ENCODE measurements at regions not wholly inside any gene's neighbourhood (a gene's known extent, or its start where the extent isn't known, plus 50 kb on each side); places are given as distances from the start of the nearest gene placed in this dataset.

DNA sequence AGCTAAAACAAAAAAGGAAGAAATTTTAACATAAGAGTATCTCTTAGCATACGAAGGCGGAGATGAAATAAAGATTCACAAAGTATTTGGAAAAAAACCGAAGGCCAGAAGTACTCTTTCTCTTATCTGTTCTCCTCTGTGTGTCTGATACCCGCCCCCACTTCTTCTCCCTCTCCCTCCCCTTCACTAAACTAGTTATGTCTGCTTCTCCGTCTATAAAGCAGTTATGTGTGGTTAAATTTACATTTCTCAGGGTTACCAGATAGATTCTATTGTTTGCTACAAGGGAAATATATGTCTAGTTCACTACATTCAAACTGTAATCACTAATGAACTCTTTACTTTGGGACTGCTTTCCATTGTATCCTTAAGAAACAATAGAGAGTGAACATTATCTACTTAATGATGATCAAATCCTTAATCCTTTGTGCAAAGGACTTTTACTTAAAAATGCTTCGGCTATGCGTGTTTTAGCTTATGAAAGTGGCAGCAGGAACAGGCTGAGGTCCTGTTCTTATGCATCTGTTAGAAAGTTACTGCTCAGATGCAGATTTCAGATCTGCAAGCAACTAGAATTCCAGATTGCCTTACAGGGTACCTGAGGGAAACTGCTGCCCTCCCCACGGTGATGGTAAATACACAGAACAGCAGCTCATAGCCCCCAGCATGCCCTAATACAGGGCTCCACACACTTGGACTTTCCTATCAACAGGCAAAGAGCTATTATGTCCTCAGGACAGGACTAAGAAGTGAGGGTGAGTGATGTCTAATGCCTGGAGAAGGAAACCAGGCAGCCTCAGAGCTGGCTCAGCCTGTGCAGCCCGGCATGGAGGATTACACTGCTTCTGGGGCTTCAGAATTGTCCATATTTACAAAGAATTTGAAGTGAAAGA, 273.3 kb downstream of the FZD1 start:
- DNase-seq, result no peak

DNA sequence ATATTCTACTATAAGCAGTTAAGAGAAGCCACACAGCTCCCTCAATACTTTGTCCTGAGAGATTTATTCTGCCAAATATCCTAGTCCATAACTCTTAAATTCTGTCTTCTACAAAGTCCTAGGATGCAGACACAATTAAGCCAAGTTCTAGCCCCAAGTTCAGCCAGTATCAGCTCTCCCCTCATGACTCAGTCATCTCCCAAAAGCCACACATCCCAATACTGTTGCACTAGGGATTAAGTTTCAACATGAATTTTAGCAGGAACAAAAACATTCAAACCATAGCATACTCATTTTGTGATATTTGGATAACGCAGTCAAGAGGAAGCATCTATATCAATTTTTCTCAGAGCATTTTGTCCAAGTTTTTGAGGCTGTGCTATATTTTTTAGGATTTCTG, 277.4 kb downstream of the FZD1 start:
- no peak for DNase-seq

DNA sequence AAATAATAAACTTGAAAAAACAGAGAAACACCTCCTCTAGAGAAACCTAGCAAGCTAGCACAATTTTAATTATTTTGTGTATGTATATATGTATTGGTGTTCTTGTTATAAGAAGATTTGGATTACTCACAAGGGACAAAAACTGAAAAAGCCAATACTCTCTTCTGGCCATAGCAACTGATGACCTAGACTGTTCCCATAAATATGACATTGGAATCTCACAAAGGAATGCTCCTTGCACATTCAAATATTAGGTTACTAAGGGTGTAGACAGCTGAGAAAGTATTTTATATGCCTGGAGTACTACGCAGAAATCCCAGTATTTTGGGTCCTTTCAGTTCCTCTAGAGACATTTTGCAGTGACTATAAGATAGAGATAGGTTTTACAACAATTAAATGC, 279.4 kb downstream of the FZD1 start:
- DNase-seq, result no peak

DNA sequence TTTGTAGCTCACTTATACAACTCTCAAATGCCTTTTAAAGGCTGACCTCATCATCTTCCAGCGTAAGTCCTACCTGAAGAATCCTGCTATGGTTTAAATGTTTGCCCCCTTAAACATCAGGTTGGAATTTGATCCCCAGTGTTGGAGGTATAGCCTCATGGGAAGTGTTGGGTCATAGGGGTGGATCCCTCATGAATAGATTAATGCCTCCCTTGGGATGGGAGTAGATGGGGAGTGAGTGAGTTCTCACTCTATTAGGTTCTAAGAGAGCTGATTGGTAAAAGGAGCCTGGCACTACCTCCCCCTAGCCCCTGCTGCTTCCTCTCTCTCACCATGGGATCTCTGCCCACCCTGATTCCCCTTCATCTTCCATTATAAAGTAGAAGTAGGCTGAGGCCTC, 285.6 kb downstream of the FZD1 start:
- no peak for DNase-seq

DNA sequence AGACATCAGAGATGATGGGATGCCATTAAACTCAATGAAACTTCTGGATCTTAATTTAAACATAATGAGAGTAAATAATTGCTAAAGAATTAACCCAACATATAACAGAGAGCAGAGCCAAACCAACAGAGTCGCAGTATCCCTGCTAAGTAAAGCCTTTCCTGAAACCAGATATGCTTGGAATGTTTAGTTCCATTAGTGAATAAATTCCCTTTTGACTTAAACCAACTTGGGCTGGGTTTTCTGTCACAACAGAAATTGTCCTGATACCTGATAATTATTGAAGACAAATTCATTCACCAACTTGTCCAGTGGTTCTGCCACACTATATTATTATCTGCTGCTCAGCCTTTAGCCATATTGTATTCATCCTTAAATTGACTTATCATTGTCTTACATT, 286.7 kb downstream of the FZD1 start:
- DNase-seq, result no peak

- no peak for DNase-seq
These were observed 287.3 kb downstream of the FZD1 start for GRCh38 chr7:91551377-91552175.

DNA sequence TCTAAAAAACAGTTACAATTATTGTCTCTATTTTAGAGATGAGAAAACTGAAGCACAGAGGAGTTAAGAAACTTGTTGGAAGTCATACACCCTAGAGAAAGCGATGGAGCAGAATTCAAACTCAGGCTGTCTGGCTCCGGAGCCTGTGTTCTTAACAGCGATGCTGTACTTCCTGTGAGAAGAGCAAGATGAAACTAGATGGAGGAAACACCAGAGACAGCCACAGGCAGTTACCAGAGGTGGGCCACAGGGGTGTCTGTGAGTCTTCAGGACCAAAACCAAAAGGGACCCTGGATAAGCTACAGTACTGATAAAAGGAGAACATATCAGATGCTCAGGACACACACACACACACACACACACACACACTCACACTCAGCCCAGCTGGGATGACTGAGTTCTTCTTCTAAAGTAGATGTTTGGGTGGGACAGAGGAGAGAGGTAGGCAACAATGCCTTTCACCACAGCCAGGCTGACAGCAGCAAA, 289.2 kb downstream of the FZD1 start:
- DNase-seq, result no peak

GRCh38 chr7:91554883-91555282, 290.6 kb downstream of the FZD1 start:
- DNase-seq, result no peak

GRCh38 chr7:91556239-91556638, 292.0 kb downstream of the FZD1 start:
- DNase-seq, result no peak

DNA sequence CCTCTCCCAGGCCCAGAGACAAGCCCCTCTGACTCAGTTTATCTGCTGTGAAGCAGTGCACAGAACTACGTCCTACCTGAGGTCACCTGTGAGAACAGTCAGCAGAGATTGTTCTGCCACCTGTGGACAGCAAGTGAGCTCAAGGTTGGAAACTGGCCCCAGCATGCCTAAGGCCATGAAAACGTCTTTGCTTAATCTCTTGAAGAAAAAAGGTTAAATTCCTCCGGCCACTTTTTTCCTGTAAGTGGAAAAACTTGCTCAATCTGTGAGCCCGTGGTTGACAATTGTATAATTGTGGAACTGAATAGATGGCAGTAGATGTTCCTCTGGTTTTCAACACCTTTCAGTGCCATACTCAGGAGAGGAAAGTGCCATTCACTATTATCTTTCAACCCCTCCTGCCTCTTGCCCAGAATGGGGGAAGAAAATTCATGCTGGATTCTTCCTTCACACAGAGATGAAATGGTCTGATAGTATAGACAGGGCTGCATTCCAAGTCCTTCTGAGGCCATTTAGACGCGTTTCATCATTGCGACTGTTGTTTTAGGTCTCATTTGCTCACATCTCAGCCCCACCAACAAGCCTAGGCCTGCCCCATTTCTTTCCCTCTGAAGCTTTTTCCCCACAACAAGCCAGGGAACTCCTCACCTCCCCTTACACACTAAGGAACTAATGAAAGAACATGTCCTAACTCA, 292.9 kb downstream of the FZD1 start:
- DNase-seq, result no peak

DNA sequence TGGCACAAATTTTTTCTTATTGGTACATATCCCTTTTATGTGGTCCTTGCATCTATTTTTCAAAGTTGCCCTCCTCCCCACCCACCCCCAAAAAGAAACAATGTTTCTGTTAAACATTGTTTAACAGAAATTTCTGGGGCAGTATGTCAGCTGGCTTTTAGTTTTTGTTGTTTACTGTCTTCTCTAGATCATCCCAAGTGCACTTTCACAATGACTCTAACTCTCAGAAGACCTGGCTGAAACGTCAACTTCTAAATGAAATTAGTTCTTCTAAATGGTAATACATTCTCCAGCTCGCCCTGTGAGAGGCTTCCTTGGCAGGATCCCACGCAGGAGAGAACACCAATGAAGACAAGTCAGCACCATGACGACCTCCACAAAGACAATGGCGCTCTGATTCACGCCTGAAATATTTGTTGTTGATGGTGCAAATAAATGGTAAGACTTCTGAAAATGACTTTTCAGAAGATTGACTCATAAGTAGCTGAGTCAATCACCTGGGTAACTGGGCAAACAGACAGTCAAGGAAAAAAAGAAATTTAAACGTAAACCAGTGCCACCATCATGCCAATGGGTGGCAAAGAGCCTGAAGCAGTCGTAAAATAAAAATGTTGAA, 293.7 kb downstream of the FZD1 start:
- no peak for DNase-seq

DNA sequence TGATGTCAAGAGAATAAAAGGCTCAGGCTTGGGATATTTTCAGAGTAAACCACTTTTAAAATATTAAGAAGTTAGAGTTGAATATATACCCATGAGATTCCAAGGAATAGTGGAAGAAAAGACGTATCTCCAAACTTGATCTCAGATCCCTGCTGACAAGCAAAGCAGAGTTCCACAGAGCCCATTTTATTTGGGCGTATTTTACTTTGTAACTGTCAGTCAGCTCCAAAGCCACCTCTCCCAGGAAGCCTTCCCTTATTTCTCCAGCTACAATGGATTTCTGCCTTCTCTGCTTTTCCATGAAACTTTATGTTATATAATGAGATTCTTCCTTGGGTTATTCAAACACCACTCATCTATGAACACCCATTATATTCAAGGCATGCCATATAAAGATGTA, 295.7 kb downstream of the FZD1 start:
- DNase-seq, result no peak

DNA sequence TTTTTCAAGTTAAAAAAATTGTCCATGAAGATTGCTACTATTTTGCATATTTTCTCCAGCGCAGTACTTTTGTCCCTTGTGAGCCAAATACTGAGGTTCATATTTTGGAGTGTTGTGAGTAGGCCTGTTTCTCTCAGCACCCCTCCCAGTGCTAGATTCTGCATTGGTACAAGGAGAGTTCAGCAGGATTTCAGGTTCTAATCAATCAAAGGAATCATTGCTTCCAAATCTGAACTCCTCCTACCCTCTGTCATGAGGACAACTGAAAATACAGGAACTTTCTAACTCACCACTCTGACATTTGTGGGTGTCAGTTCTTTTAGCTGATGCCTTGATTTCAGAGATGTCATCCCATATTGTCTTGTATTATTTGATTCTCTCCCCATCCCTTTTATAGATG, 299.9 kb downstream of the FZD1 start:
- no peak for DNase-seq

DNA sequence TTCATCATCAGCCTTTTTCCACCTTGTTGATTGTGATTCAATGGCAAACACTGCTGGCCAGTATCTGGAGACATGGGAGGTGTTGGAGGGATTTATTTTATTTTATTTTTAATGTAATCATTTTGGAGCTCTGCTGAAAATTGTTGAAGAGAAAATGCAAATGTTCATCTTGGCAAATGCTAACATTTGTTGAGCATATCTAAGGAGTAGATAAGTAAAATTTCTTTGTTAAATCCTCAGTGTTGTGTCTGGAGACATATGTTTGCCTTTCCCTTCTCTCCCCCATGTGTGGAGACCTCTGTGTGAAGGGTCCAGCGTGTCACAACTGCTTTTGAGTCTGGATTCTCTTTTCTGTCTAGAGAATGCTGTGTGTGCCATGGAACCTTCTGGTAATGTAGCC, 300.3 kb downstream of the FZD1 start:
- no peak for DNase-seq

DNA sequence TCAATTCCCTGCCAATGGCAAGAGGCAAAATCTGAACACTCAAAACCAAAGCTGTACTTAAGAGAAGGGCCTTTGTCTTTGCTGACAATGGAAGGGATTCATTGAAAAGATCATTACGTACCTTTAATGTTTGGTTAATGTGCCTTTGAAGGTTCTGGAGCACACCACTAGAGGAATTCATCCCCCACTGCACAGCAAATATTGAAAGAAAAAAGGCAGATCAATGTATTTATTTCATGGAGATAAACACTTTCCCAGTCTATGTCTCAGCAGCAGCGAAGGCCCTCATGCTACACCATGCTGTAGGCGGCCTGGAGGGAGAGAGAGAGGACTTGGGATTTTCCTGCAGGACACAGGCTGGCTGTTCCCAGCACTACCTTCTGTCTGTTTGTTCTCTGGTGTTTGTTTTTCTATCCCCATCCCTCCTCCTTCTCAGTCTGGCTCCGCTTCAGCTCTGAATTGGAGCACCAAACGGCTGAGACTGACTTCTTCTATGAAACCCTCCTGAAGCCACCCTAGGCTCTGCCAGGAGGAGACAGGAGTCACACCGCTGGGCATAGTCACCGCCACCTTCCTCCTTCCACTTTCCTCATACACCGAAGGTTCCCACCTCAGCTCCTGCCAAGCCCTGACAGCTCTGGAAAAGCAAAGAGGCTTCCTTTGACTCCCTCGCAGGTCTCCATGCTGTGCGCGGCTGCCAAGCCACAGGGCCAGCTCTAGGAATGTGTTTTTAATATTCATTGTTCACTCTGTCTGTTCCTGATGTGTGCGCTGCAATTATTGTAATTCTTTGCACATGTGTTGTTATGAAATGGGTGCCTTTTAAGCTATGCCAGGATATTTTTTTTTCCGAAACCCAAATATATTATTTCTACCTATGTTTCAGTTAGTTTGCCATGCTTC, 301.5 kb downstream of the FZD1 start:
- no peak for DNase-seq

- DNase-seq, result no peak
These were observed 302.1 kb downstream of the FZD1 start for GRCh38 chr7:91566402-91566732.

- DNase-seq, result no peak
These were observed 303.1 kb downstream of the FZD1 start for GRCh38 chr7:91567081-91568012.

DNA sequence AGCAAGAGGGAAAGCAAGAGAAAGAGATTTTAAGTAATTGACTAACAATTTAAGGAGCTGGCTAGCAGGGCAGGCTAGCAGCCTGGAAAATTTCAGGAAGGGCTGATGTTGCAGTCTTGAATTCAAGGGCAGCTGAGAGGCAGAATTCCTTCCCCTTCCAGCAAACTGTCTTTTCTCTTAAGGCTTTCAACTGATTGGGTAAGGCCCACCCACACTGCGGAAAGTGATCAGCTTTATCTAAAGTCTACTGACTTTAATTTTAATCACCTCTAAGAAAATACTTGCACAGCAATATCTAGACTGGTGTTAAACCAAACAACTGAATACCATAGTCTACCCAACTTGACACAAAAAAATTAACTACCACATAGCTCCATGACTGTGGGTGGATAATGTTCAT, 303.9 kb downstream of the FZD1 start:
- DNase-seq, result no peak

DNA sequence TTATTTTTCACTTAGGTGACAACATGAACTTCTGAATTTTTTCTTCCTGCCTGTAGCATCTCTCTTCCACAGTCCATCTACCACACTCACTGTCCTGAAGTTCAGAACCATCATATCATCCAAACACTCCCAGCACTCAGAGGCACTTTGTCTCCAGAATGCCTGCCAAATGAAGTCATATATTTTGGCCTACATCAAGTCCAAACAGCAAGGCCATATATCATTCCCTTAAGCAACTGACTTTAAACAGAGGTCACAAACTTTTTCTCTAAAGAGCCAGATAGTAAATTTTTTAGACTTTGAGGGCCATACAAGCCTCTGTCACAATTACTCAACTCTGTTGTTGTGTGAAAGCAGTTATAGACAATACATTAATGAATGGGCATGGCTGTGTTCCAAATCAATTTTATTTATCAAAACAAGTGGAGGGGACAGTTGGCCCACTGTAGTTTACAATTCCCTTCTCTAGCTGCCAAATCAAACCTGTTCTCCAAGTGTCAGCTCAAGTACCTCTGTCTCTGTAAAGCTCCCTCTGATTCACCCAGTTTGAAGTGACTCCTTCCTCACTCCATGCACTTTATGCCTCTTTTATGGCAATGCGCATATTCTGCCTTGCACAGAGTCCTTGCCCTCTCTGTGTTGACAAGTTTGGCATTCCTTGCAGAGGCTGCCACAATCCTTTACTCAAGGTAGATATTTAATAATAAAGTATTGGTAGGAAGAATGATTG, 305.7 kb downstream of the FZD1 start:
- DNase-seq, result no peak

- DNase-seq, result no peak
These were observed 306.3 kb downstream of the FZD1 start for GRCh38 chr7:91570560-91570959.
